B cell (primary cell): ENCODE measurements at regions not wholly inside any gene's neighbourhood (a gene's known extent, or its start where the extent isn't known, plus 50 kb on each side); places are given as distances from the start of the nearest gene placed in this dataset.

Experiments
- ATAC-seq: fragments of 200-7000 bp; cut with Tn5 transposase; one replicate; pipeline ENCODE4 v1.10.0; 2021; ENCODE audit warnings: low read depth, mild to moderate bottlenecking, moderate number of reproducible peaks, moderate library complexity
- CTCF ChIA-PET: fragments of 350-600 bp; sonication (Branson Sonifier 250); formaldehyde crosslinking; loops from one replicate; lab custom pipeline; 2021; ENCODE audit warnings: antibody characterized with exemption, inconsistent platforms; lab: Charles Lee
- POLR2A ChIA-PET: fragments of 350-600 bp; sonication (Branson Sonifier 250); formaldehyde crosslinking; loops from one replicate; lab custom pipeline; 2021; ENCODE audit warnings: antibody characterized with exemption; lab: Charles Lee
- DNase-seq: peaks from one replicate; pipeline ENCODE4 v3.0.0; 2013
- H2AFZ ChIP-seq: 2 replicates; pipeline ENCODE4 v1.6.1; 2012; ENCODE audit warnings: mild to moderate bottlenecking, low read depth, low read length; ENCODE audit not compliant: insufficient read depth, poor library complexity, severe bottlenecking
- H3K27ac ChIP-seq, 2 donors: 1 replicate in 1 of 2; 2 replicates in 1 of 2; pipeline ENCODE4 v1.5.1; 2012 to 2013; ENCODE audit warnings: low read length in 2 of 2, mild to moderate bottlenecking in 2 of 2, moderate library complexity in 1 of 2
- H3K27me3 ChIP-seq, 4 experiments: fragments of 200-600 bp in 1 of 4; sonication (generic) in 1 of 4; replicated peaks in 1 of 4; 1 replicate in 2 of 4; 2 replicates in 2 of 4; pipeline versions ENCODE4 v1.6.1 to v1.7.0; 2013 to 2016; ENCODE audit warnings: low read length in 3 of 4, mild to moderate bottlenecking in 2 of 4, mixed read lengths in 1 of 4, moderate library complexity in 1 of 4; ENCODE audit not compliant: insufficient read depth in 4 of 4, control insufficient read depth in 3 of 4; ENCODE audit errors: control extremely low read depth in 1 of 4
- H3K36me3 ChIP-seq, 2 experiments: replicated peaks in 1 of 2; 1 replicate in 1 of 2; 2 replicates in 1 of 2; pipeline versions ENCODE4 v1.6.1 to v1.7.1; 2013; ENCODE audit warnings: low read length in 1 of 2; ENCODE audit not compliant: insufficient read depth in 2 of 2, control insufficient read depth in 1 of 2; ENCODE audit errors: control extremely low read depth in 1 of 2, extremely low read depth in 1 of 2
- H3K4me1 ChIP-seq, 2 donors: fragments of 200-600 bp in 1 of 2; sonication (generic) in 1 of 2; 1 replicate in 1 of 2; 2 replicates in 1 of 2; pipeline versions ENCODE4 v1.5.1 to v1.6.1; 2013 to 2017; ENCODE audit warnings: low read length in 2 of 2; ENCODE audit not compliant: control insufficient read depth in 2 of 2, insufficient read depth in 2 of 2
- H3K4me2 ChIP-seq: replicated peaks from 2 replicates; pipeline ENCODE3; 2012; ENCODE audit warnings: mild to moderate bottlenecking, low read depth, low read length; ENCODE audit not compliant: poor library complexity, severe bottlenecking
- H3K4me3 ChIP-seq, 5 experiments: fragments of 200-600 bp in 1 of 5; sonication (generic) in 1 of 5; 1 replicate in 3 of 5; 2 replicates in 2 of 5; pipeline versions ENCODE4 v1.5.1 to v1.7.0; 2011 to 2016; ENCODE audit warnings: low read length in 4 of 5, mild to moderate bottlenecking in 4 of 5, low read depth in 2 of 5, control low read depth in 1 of 5, moderate library complexity in 1 of 5; ENCODE audit not compliant: insufficient read depth in 1 of 5; ENCODE audit errors: control extremely low read depth in 1 of 5, extremely low read depth in 1 of 5
- H3K79me2 ChIP-seq: fragments of 200-600 bp; sonication (generic); one replicate; pipeline ENCODE4 v1.6.0; 2016; ENCODE audit warnings: low read length; ENCODE audit not compliant: control insufficient read depth, insufficient read depth
- H3K9ac ChIP-seq: fragments of 200-600 bp; sonication (generic); 2 replicates; pipeline ENCODE4 v1.6.1; 2017; ENCODE audit warnings: mild to moderate bottlenecking, low read length, moderate library complexity
- H3K9me3 ChIP-seq, 3 donors: one replicate each; pipeline versions ENCODE4 v1.6.1 to v1.7.1; 2013; ENCODE audit warnings: low read length in 2 of 3; ENCODE audit not compliant: control insufficient read depth in 2 of 3, insufficient read depth in 1 of 3; ENCODE audit errors: control extremely low read depth in 1 of 3
- H4K20me1 ChIP-seq: 2 replicates; pipeline ENCODE4 v1.6.0; 2012; ENCODE audit warnings: mild to moderate bottlenecking, low read length; ENCODE audit not compliant: insufficient read depth, control insufficient read depth, poor library complexity, severe bottlenecking
- H3K27ac Mint-ChIP-seq: one replicate; pipeline ENCODE4 v1.8.0; 2021; ENCODE audit warnings: mixed read lengths
- H3K27me3 Mint-ChIP-seq: one replicate; pipeline ENCODE4 v1.8.0; 2021; ENCODE audit warnings: mixed read lengths
- H3K4me1 Mint-ChIP-seq: one replicate; pipeline ENCODE4 v1.8.0; 2021; ENCODE audit warnings: mixed read lengths
- H3K4me3 Mint-ChIP-seq: one replicate; pipeline ENCODE4 v1.8.0; 2021; ENCODE audit warnings: mixed read lengths
- H3K9me3 Mint-ChIP-seq: one replicate; pipeline ENCODE4 v1.8.0; 2022; ENCODE audit warnings: mixed read lengths; ENCODE audit not compliant: insufficient read depth
- EZH2 ChIP-seq: IDR thresholded peaks from 2 replicates; pipeline ENCODE4 v1.6.1; 2012; ENCODE audit warnings: borderline replicate concordance, low read depth, mild to moderate bottlenecking, moderate library complexity, low read length; ENCODE audit not compliant: insufficient read depth, poor library complexity, severe bottlenecking
- WGBS: methylation state at CpG from one replicate; pipeline ENCODE4 v1.1.5; 2013; ENCODE audit warnings: missing lambda C conversion rate; ENCODE audit not compliant: insufficient coverage; 5-methylcytosine and 5-hydroxymethylcytosine counted together
- intact Hi-C: fragments of 100-400 bp; cut with micrococcal nuclease; formaldehyde crosslinking; loops from one replicate; pipeline ENCODE4 v1.10.0; 2022
- TF ChIP-seq, protein P1 (sequence below): fragments of 200-600 bp; IDR thresholded peaks from one replicate; pipeline ENCODE4 v1.8.0; 2022; ENCODE audit warnings: antibody characterized with exemption, mild to moderate bottlenecking

DNA sequence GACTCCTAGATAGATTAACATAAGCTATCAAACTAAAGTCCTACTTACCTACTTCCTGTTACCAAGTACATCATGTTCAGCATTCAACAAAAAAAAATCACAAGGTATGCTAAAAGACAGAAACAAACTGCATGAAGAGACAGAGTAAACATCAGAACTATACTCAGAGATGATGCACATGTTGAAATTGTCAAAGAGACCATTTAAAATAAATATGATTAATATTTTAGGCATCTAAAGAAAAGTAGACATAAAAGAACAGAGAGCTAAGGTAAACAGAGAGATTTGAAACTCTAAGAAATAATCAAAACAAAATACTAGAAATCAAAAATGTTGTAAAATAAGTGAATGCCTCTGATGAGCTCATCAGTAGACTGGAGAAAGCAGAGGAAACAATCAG lies 224.8 kb upstream of the STAC start:
- H4K20me1 ChIP-seq, result no peaks in the 10 kb centered on the region
- H3K9ac ChIP-seq, result no peak overlapping the region
- TF ChIP-seq, protein P1, sequence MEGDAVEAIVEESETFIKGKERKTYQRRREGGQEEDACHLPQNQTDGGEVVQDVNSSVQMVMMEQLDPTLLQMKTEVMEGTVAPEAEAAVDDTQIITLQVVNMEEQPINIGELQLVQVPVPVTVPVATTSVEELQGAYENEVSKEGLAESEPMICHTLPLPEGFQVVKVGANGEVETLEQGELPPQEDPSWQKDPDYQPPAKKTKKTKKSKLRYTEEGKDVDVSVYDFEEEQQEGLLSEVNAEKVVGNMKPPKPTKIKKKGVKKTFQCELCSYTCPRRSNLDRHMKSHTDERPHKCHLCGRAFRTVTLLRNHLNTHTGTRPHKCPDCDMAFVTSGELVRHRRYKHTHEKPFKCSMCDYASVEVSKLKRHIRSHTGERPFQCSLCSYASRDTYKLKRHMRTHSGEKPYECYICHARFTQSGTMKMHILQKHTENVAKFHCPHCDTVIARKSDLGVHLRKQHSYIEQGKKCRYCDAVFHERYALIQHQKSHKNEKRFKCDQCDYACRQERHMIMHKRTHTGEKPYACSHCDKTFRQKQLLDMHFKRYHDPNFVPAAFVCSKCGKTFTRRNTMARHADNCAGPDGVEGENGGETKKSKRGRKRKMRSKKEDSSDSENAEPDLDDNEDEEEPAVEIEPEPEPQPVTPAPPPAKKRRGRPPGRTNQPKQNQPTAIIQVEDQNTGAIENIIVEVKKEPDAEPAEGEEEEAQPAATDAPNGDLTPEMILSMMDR, result no peak
- TF ChIP-seq EZH2, result no peak
- H3K4me1 ChIP-seq, result no peaks in the 10 kb centered on the region
- Mint-ChIP-seq H3K4me3 (no peak overlapping the region), H3K27ac (no peak overlapping the region), H3K9me3 (no peaks in the 10 kb centered on the region), H3K4me1 (no peaks in the 10 kb centered on the region), H3K27me3 (no peaks in the 10 kb centered on the region)
- no peak overlapping the region for H3K27ac ChIP-seq
- no peak for DNase-seq
- POLR2A ChIA-PET, result no interaction called here
- H3K27me3 ChIP-seq, result no peaks in the 10 kb centered on the region
- no peak overlapping the region for H3K4me2 ChIP-seq
- no peaks in the 10 kb centered on the region for H3K79me2 ChIP-seq
- intact Hi-C loops, result no loop called here
- H3K4me3 ChIP-seq, result no peak overlapping the region
- CTCF ChIA-PET, result no interaction called here
- no peak for ATAC-seq
- no peaks in the 10 kb centered on the region for H3K9me3 ChIP-seq
- H2AFZ ChIP-seq, result no peak overlapping the region
- no peaks in the 10 kb centered on the region for H3K36me3 ChIP-seq

DNA sequence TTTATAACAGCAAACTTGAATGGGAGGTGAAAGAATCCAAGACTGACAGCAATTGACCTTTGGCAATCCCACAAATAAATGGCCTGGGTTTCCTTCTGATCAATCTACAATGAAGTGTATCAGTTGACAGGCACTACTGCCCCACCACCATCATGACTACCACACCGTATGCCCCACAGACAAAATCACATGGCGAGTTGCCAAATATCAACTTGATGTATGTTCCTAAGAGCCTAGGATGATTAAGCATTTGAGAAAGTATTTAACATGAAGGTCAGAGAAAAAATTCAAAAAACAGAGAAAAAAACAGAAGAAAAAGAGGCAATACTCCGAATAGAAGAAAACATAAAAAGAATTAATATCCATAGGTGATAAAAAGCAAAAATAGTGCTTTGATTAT lies 215.9 kb upstream of the STAC start:
- intact Hi-C loops, result no loop called here
- TF ChIP-seq, protein P1, result no peak
- no peaks in the 10 kb centered on the region for H3K4me1 ChIP-seq
- H3K4me1 Mint-ChIP-seq, result no peaks in the 10 kb centered on the region
- no peaks in the 10 kb centered on the region for H3K9me3 ChIP-seq
- no peaks in the 10 kb centered on the region for H4K20me1 ChIP-seq
- no peaks in the 10 kb centered on the region for H3K79me2 ChIP-seq
- H3K4me2 ChIP-seq, result no peak overlapping the region
- no peak overlapping the region for H3K4me3 ChIP-seq
- DNase-seq (no peak), ATAC-seq (no peak)
- H3K27ac ChIP-seq, result no peak overlapping the region
- H3K9me3 Mint-ChIP-seq, result no peaks in the 10 kb centered on the region
- CTCF ChIA-PET, result no interaction called here
- POLR2A ChIA-PET, result no interaction called here
- H3K27me3 Mint-ChIP-seq, result no peaks in the 10 kb centered on the region
- no peak overlapping the region for H3K9ac ChIP-seq
- H3K27me3 ChIP-seq, result no peaks in the 10 kb centered on the region
- H3K27ac Mint-ChIP-seq, result no peak overlapping the region
- no peak overlapping the region for H3K4me3 Mint-ChIP-seq
- no peak overlapping the region for H2AFZ ChIP-seq
- H3K36me3 ChIP-seq, result no peaks in the 10 kb centered on the region
- WGBS, result no CpG with 5 or more reads among the region's 3 CpGs
